ENCODE measurements at regions not wholly inside any gene's neighbourhood (a gene's known extent, or its start where the extent isn't known, plus 50 kb on each side); places are given as distances from the start of the nearest gene placed in this dataset.
"Not testable (repeated sequence)": the region's sequence is repeated elsewhere in the genome, so short reads cannot be mapped to it uniquely, and the experiment has no call there.

DNA sequence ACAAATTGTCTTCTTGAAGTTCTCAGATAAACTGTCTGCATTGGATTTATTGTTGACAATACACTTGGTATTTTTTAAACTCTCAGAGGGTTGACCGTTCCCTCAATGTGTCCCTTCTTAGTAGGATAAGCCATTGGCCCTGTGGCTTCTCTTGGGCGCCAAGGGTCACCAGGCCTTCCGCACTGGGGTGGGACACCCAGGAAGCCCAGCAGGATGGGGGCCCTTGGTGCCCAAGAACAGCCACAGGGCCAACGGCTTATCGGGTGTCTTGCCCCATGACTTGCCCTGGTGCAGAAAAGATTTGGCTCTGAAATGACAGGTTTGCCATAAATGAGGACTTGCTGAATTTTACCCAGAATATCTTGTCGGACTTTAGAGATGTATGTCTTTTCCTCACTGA is 375.0 kb downstream of the IRX2 start:
- DNase-seq = no peak

GRCh38 chr5:2375757-2376250 is 375.7 kb downstream of the IRX2 start:
- no peak for DNase-seq

GRCh38 chr5:2375291-2375690 is 376.2 kb downstream of the IRX2 start:
- DNase-seq = no peak

- DNase-seq = no peak
Measured at GRCh38 chr5:2374703-2375102, 376.8 kb downstream of the IRX2 start.

DNA sequence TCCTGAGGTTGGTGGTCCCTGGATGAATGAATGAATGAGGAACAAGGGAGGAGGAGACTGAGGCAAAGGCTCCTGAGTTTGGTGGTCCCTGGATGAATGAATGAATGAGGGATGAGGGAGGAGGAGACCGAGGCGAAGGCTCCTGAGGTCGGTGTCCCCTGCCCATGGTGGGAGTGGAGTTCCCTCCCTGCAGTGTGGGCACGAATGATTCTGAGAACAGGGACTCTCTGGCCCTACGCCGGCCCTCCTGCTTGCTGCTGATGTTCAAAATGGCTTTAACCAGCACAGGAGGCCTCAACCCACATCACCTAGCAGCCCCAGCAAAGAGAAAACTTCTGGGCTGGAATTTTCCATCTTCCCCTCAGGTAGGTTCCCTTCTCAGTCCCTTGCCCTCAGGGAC is 377.8 kb downstream of the IRX2 start:
- no peak for DNase-seq

GRCh38 chr5:2371419-2371710 is 380.1 kb downstream of the IRX2 start:
- no peak for DNase-seq

- no peak for DNase-seq
Measured at GRCh38 chr5:2370626-2371418, 380.7 kb downstream of the IRX2 start.

- no peak for DNase-seq
Measured at GRCh38 chr5:2369178-2369577, 382.3 kb downstream of the IRX2 start.

- DNase-seq = no peak
Measured at GRCh38 chr5:2366816-2367215, 384.7 kb downstream of the IRX2 start.

- no peak for DNase-seq
Measured at GRCh38 chr5:2357309-2357708, 394.2 kb downstream of the IRX2 start.

DNA sequence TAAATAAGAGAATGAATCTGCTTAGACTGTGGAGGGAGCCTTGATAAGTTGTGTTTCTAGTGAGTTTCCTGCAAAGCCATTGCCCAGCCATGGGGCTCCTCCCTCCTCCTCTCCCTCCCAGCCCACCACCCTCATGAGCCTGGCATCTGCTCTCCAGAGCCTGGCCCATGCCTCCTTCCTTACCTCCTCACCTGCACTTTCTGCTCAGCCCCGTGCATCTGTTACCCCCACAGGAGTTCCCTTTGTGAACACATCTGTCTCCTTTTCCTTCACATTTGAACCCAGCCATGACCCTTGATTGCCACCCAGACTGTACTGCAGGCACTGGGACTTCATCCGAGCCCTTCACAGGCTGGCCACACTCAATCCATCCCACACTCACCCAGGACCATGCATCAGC is 395.6 kb downstream of the IRX2 start:
- DNase-seq = no peak

- no peak for DNase-seq
Measured at GRCh38 chr5:2353871-2354440, 397.5 kb downstream of the IRX2 start.

DNA sequence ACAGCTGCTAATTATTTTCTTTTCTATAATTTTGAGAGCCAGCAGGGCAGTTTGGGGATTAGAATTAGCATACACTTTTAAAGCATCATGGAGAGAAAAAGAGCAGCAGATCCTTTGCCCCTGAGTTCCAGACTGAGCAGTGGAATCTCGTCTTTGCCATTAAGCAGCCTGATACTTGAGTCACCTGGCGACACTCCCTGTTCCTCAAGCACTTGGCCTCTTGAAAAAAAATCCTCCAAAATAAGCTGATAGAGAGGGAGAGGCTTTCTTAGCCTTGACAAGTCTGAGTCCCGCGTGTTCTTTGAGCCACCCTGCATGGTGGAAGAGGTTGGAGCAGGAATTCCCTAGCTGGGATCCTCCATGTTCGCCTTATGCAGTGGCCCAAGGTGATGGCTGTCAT is 398.3 kb downstream of the IRX2 start:
- DNase-seq = no peak

GRCh38 chr5:2352101-2352861 is 399.2 kb downstream of the IRX2 start:
- DNase-seq = no peak

- not testable (repeated sequence) for DNase-seq
Measured at GRCh38 chr5:2349768-2350167, 401.7 kb downstream of the IRX2 start.

GRCh38 chr5:2338686-2339085 is 412.8 kb downstream of the IRX2 start:
- DNase-seq = no peak

DNA sequence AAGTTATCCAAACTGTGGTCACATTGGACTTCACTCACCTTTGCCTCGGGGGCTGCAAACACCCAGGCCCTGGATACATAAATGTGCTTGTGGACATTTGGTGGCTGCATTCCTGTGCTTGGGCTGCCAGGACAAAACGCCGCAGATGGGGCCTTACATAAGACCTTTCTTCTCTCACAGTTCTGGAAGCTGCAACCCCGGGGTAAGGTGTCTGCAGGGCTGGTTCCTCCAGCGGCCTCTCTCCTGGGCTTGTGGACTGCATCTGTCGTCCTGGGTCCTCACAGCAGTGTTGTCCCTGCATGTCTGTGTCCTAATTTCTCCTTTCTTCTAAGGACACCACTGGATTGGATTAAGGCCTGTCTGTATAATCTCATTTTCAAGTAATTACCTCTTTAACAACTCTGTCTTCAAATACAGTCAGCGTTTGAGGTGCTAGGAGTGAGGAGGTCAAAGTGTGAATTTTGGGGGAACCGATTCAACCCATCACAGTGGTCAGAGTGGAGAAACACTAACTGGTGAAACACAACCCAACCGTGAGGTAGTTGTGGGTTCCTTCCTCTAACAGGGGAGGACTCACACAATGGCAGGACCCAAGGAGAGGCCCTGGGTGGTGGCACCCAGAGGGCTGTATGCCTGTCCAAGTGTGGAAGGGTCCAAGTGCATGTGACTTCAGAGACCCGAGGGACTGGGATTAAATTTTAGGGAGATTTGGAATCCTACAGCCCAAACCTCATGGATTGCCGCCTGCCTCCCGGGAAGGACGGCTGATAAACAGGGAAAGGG is 415.6 kb downstream of the IRX2 start:
- DNase-seq = no peak

DNA sequence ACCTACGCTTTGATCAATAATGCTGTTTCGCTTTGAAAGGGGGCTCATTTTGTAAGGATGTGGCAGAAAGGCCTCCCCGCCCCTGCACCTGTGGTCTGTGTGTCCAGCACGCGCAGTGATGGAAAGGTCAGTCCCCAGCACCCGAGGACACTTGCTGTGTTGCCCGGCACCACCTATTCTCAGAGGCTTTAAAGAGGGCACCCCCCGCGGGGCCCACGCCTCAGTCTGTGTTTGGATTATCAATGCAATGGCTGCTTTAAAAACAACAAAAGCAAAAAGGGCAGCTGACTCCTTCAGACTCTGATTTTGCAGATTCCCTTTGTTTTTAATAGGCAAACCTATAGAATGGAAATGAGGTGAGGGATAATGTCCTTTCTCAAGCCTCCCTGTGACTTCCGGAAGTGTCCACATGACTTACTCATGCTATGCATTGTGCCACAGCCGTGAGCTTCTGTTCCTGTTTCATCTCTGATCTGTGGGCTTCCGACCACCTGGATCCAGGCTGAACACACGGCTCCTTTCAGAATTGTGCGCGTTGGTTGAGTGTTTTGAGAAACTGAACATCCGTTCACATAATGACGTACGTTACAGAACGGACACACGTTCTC is 416.2 kb downstream of the IRX2 start:
- no peak for DNase-seq

DNA sequence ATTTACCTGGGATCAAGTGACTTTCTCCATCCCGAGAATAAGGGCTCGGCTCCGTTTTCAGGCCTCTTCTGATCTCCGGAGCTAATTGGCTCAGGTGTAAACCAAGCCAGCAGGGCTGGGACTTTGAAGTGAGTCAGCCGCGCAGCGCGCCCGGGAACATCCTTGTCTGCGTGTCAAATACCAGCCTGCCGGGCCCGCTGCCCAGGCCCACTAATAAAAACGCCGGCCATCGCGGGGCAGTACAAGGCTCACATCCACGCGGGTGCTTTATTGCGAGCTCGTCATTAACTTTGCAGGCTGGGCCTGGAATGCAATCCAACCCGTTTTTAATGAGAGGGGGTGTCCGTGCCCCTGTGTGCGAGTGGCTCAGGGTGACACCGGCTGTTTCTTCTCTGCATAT is 416.8 kb downstream of the IRX2 start:
- no peak for DNase-seq

- DNase-seq = no peak
Measured at GRCh38 chr5:2333291-2333690, 418.2 kb downstream of the IRX2 start.

DNA sequence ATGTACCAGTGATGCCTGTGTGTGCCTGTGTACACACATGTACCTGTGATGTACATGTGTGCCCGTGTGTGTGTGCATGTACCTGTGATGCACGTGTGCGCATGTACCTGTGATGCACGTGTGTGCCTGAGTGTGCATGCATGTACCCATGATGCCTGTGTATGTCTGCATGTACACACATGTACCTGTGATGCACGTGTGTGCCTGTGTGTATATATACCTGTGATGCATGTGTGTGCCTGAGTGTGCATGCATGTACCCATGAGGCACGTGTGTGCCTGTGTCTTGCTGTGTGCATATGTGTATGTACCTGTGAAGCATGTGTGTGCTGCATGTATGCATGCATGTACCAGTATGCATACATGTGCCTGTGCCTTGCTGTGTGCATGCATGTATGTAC is 419.0 kb downstream of the IRX2 start:
- no peak for DNase-seq

- no peak for DNase-seq
Measured at GRCh38 chr5:2330325-2331130, 420.9 kb downstream of the IRX2 start.
